GF-D8 (cell line): ENCODE measurements at regions not wholly inside any gene's neighbourhood (a gene's known extent, or its start where the extent isn't known, plus 50 kb on each side); places are given as distances from the start of the nearest gene placed in this dataset.
"Not testable (repeated sequence)": the region's sequence is repeated elsewhere in the genome, so short reads cannot be mapped to it uniquely, and the experiment has no call there.

ENCODE experiments used
- DNase-seq: peaks from one replicate; lab custom pipeline; 2025; lab: John Stamatoyannopoulos, UW

DNA sequence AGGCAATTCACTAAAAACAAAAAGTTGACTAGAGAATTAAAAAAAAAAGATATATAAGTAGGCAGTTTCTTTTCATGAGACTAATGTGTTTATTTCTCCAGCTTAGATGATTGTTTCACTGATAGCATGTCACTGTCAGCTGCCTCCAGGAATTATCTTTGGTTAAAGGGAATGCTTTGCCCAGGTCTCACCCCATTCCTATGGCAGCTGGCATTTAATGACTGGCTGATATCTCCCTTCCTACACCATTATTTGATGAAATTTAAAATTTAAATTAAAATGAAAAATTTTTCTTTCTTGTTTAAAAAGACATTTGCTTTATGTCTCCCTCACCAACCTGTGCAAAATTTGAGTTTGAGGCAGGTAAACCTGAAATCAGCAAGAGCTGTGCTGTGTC, 214.5 kb upstream of the PRSS1 start:
- no peak for DNase-seq

DNA sequence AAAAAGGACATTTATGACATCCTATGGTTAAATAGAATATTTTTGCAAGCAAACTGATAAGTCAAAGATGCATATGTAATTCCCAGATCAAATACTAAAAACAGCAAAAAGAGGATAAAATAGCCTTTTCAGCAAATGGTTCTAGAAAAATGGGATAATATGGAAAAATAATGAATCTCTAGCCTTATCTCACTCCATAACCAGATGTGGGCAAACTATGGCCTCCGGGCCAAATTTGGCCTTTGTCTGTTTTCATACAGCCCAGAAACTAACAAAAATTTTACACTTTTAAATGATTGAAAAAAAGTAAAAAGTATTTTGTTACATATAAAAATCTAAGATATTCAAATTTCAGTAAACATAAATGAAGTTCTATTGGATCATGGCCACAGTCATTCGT, 215.4 kb upstream of the PRSS1 start:
- no peak for DNase-seq

DNA sequence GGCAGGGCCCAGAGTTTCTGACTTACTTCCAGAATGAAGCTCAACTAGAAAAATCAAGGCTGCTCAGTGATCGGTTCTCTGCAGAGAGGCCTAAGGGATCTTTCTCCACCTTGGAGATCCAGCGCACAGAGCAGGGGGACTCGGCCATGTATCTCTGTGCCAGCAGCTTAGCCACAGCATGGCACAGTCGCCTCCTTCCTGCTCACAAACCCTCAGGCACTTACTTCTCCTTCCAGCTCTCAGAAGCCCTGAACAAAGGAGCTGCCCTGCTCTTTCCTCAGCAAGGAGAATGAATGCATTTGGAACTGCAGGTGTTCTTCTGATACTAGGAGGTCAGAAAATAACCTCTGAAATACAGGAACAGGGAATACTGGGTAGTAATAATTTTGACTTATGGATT, 219.7 kb upstream of the PRSS1 start:
- no peak for DNase-seq

GRCh38 chr7:142528608-142529408, 220.5 kb upstream of the PRSS1 start:
- no peak for DNase-seq

GRCh38 chr7:142523821-142524460, 225.3 kb upstream of the PRSS1 start:
- DNase-seq: no peak

GRCh38 chr7:142522735-142523134, 226.5 kb upstream of the PRSS1 start:
- no peak for DNase-seq

DNA sequence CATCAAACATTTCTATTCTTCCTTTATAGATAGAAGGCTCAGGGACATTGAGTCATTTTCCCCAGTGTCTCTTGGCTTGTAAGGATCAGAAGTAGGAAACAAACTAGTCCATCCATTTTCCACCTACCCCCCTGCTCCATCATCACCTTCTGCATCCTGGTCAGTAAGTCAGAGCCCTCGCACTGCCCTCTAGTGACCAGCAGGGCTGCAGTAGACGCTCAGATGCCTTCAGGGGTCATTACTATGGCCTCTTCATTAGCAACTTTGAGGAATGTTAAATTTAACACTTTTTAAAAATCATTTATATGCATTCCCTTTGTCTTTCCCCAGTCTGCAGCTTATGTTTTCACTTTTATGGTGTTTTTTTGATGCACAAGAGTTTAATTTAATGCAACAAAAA, 228.4 kb upstream of the PRSS1 start:
- not testable (repeated sequence) for DNase-seq

DNA sequence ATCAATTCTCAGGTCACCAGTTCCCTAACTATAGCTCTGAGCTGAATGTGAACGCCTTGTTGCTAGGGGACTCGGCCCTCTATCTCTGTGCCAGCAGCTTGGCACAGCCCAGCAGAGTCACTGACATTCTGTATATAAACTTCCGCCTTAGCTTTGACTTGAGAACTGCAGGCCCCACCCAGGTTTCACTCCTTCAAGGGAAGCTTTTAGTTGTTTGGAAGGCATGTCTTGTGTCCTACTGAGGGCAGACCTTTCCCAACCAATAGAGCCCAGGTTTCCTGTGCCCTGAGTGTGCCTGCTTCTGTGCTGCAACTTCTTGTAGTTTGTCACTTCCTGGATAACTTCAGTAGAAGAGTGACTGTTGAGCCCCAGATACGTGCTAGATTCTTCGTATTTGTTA, 228.8 kb upstream of the PRSS1 start:
- not testable (repeated sequence) for DNase-seq

- DNase-seq: peak; percentile 20
These were observed 229.9 kb upstream of the PRSS1 start for GRCh38 chr7:142519079-142520078.

DNA sequence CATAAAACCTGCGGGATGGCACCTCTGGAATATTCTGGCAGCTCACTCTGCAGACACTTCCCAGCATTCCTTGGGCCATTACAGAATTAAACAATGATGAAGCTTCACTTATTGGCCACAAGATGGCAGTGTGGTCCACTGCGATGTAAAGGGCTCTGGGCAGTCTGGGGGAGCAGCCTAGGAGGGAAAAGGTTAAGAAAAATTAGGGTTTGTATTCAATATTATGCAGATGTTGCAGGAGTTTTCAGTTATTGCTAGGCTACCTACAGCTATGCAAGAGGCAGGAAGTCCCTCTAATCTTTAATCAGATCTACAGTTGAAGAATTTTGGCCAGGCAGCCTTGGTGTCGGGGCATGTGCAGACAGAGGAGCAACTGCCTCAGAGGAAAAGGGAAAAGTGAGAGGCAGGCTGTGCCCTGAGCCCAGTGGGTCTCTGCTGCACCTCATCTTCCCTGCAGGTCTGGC, 233.2 kb upstream of the PRSS1 start:
- peak; percentile 45 for DNase-seq

DNA sequence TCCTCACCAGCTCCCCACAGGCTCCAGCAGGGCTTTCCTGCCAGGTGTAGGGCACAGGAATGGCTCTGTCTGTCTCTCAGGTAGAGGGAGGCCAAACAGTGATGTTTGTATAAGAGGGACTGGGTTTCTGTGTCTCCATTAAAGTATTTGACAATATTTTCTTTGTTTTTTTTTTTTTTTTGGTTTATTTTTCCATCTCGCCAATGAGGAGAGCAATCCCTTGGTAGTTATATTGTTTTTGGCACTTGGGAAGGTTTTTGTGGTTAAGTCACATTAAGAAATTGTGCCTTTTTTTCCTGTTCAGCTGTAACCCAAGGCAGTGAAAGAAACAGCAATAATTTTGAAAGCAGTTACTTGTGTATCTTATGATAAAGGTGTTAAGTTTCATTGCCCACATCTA, 234.6 kb upstream of the PRSS1 start:
- DNase-seq: not testable (repeated sequence)

GRCh38 chr7:142513178-142513955, 235.9 kb upstream of the PRSS1 start:
- DNase-seq: no peak

- no peak for DNase-seq
These were observed 237.5 kb upstream of the PRSS1 start for GRCh38 chr7:142511801-142512200.

GRCh38 chr7:142511374-142511773, 237.9 kb upstream of the PRSS1 start:
- DNase-seq: no peak

DNA sequence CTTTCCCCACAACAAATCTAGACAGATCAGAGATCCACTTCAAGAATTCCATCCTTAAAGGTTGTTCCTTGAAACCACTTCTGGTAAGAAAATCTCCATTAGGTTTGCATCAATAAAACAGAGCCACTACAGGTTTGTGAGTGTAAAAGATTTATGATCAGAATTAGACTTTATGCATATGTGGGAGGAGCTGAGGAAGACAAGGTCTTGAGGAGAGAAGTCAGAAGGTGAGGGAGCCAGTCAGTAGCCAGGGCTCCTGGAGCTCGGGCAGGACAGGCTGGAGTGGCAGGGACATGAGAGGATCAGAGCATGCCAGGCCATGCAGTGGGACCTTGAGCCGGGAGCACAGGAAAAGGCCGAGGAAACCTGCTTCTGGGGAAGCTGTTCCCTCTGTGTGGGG, 240.0 kb upstream of the PRSS1 start:
- not testable (repeated sequence) for DNase-seq

GRCh38 chr7:142508251-142508650, 241.0 kb upstream of the PRSS1 start:
- DNase-seq: no peak

DNA sequence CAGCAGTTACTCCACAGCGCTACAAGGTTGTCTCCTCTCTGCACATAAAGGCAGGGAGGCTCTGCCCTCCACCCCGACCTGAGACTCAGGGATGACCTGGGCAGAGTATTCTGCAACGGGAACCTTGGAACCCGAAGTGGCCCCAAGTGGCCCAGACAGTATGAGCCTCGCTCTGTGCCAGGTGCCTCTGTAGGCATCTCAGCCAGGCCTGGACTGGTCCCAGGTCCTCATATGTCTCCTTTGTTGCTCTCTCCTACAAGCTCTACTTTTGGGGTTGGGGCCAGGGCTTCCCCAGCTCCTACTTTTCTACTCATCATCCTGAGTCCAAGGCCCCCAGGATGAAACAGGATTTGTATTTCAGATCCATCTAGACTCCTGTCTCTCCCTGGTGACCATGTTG, 241.5 kb upstream of the PRSS1 start:
- no peak for DNase-seq

- DNase-seq: not testable (repeated sequence)
These were observed 242.2 kb upstream of the PRSS1 start for GRCh38 chr7:142507066-142507465.

DNA sequence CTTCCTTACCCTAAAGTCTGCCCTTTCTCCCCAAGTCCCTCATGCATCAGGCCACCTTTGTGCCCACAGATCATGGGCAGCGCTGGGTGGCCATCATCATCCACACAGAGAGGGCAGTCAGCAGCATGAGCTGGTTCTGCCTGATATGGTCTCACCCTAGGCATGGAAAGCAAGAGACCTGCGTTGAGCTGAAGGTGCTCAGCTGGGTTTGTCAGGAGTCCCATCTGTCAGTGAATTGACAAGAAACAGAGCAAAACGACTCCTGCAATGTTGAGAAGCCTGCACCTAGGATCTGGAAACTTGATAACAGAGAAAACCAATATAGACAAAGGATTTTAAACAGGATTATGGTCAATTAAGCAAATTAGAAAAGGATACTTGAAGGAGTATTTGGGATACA, 242.7 kb upstream of the PRSS1 start:
- DNase-seq: no peak

GRCh38 chr7:142503949-142504348, 245.3 kb upstream of the PRSS1 start:
- DNase-seq: not testable (repeated sequence)

DNA sequence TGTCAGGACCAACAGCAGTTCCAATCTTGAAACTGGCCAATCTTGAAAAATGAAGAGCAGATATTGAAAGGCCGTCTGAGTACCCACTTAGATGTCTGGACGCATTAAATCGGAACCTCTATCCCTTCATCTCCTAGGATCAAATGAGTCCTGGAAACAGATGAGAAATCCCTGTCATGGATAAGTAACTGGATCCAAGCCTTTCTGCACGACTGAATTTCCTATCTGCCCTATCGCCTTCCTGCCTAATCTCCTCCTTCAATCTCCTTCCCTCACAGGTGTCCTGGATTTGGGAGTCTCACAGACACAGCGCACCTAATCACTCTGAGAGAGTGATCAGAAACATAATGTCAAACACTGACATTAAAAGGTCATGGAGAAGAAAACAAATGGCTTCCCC, 245.2 kb upstream of the PRSS58 start:
- DNase-seq: no peak

DNA sequence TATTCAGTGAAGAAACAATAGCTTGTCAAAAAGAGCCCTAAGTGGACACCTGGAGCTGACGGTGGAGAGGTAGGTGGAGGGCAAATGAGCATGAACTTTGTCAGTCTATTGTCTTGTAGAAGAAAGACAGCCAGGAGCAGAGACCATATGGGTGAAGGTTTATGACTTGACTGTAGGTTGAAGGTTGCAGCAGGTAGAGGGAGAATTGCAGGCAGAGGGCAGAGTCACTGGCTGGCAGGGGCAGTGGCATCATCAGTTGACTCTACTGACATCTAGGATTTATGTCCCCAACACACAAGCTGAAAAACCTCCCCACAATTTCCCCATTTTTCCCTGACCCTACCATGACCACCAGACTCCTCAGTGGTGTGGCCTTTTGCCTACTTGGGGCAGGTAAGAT, 243.6 kb upstream of the PRSS58 start:
- DNase-seq: no peak
